GM19438 (cell line): ENCODE measurements at regions not wholly inside any gene's neighbourhood (a gene's known extent, or its start where the extent isn't known, plus 50 kb on each side); places are given as distances from the start of the nearest gene placed in this dataset.
A peak's percentile ranks its signal among the peaks of the same experiment; 100 is the strongest.

Experiments used
- ATAC-seq: cut with Tn5 transposase; IDR thresholded peaks from one replicate; pipeline ENCODE4 v1.9.1; 2021; ENCODE audit warnings: low read depth; ENCODE audit not compliant: unreplicated experiment

DNA sequence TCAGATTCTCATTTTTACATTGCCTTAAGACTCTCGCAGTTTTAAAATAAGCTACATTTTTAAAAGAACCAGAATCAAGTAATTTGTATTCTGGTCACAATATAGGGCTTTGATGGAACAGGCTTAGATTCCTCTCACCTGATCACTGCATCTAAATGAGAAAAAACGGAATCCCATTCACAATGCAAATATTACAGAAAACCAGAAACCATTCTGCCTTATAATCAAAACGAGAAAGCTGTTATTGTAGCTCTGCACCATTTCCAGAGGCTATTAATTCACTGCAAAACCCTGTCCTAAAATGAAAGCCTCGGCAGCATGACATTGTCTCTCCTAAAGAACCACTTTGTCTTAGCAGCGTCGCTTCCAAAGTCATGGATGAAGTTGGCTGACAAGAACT, 116.1 kb upstream of the ZNF366 start:
- no peak for ATAC-seq

DNA sequence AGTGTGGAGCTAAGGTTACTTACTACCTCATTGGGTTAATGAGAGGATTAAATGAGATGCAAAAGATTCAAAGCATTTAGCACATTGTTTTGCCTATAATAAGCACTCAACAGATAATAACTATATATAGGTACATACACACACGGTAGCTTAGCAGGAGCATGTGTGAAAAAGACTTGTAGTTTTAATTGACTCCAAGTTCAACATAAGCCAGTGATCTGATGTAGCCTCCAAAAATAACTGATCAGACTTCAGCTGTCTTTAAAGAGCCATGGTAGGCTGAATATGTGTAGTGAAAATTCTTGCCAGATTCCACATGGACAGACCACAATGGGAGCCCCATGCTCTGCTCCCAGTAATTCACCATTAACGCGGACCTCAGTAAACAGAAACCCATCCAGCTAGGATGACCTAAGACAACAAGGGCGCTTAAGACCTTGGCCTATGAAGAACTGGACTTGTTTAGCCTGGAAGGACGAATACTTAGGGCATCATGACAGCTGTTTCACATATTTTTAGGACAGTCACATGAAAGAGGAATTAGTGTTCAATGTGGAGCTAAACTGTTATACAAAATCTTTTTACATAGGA, 115.1 kb upstream of the ZNF366 start:
- no peak for ATAC-seq

DNA sequence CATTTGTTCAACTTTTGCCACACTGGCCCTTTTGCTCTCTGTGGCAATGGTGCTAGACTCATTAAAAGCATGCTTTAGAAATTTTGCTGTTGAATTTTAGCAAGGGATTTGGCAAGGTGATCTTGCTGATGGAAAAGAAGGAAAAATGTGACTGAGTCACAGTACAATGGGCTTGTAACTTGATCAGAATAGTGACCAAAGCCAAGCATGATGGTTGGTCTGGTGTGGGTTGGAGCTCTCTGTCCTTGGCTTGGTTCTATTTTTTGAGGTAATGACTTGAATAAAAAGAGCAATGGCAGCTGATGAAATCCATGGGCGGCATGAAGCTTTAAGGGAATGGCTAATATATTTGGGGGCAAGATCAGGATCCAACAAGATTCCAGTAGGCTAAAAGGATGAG, 114.4 kb upstream of the ZNF366 start:
- no peak for ATAC-seq

DNA sequence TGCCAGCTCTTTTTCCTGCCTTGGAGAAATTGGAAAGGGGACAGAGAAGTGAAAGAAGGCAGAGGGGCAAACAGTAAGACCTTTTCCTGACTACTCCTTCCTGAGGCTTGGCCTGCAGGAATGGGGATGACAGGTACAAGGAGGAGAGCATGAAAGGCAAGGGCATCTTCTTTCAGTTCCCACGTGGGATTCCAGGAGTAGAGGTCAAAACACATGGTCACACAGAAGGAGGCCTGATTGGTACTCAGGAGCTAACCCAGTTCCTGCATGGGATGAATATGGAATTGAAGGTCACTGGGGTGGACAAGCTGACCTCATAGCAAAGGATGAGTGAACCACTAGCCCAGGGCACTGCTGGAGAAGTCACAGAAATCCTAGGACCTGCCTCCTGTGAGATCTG, 112.5 kb upstream of the ZNF366 start:
- no peak for ATAC-seq

DNA sequence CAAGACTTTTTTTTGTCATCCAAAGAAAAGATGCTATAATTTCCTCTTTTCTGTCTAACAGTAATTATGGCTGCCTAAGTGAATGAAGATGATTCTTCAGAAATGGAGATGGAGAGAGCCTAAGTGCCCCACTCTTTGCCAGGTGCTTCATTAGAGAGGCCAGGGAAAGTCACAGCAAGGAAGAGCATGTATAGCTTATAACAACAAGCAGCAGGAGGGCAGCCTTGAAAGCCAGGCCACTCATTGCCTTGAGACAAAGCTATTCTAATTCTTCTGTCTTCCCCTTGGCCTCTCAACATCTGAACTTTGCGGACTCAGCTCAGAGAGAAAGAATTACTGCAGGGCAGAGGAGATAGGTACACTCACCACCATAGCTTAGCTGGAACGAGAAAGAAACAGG, 112.0 kb upstream of the ZNF366 start:
- ATAC-seq, result no peak

DNA sequence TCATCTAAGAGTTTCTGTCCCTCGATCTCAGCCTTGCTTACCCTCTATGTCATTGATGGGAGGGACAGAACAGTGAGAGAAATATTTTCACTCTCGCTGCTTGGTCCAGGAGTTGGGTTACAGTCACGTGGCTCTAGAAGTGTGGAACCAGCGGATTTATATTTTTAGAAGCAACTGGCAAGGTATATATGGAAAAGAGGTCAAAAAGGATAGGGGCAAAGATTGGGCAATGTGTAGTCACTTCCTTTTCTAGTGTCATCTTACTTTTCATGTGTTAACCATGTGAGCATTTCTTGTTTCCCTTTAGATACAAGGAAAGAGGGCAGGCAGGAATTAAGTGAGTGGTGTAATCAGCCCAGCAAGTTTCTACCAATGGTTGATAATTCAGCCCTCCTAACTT, 111.5 kb upstream of the ZNF366 start:
- ATAC-seq, result no peak

DNA sequence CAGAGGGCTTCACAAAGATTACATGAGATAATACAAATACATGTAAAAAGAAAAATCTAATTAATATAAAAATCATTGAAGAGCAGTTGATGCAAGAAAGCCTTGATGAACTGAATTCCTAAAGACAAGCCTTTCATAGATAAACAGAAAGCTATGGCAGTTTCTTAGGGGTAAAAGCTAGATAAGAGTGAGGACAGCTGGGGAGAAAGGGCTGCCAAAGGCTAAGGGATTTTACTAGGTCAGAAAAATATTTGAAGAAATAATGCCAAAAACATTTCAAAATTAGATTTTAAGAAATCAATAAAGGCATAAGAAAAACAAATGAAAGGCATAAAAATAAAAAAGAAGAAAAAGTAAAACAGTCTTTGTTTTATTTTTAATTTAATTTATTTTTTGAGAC, 107.9 kb upstream of the ZNF366 start:
- ATAC-seq, result no peak

DNA sequence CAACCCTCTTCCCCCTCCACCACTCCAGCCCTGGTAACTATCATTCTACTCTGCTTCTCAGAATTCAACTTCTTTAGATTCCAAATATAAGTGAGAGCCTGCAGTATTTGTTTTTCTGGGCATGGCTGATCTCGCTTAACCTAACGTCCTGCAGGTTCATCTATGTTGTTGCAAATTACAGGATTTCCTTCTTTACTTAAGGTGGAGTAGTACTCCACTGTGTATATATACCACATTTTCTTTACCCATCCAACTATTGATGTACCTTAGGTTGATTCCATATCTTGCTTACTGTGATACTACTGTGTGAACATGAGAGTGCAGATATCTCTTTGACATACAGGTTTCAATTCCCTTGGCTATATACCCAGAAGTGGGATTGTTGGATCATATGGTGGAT, 106.3 kb upstream of the ZNF366 start:
- ATAC-seq, result no peak

DNA sequence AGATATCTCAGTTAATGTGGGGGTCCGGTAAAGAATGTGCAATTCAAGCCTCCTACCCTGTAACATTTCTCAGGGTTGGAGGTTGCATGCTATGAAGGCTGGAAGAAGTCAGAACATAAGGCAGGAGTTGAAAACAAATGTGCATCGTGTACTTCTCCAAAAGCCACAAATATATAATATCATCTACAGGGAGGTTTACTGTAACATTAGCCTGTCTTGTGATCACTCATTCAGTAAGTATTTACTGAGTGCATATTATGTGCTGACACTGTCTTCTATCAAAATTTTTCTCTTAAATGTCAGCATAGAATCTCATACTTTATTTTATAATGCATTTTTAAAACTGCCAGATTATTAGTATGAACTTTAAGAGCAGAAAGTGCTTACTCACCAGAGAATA, 105.6 kb upstream of the ZNF366 start:
- no peak for ATAC-seq

DNA sequence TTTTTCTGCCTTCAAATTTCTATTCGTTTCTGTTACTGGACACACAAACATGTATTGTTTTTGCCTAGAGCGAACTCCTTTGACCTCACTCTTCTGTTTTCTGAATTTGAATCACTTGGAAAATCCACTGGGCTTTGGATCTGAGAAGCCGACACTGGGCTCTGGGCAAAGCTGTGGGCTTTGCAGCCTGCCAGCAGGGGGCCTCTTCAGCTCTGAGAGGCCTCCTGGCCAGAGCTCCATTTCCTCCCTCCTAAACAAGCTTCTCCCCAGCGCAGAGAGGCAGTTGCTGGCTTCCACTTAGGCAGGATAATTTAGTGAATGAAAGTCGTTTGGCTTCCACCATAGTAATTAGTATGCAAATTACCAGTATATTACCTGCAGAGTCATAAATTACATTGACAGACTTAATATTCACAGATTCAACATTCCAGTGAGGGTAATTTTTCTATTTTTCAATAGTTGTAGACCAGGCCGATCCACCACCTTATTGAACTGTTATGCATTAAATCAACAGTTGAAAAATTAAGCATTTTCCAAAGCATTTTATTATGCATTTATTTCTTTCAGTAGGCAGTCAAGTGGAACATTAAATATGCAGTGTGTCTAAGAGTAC, 104.0 kb upstream of the ZNF366 start:
- ATAC-seq, result peak; percentile 77

DNA sequence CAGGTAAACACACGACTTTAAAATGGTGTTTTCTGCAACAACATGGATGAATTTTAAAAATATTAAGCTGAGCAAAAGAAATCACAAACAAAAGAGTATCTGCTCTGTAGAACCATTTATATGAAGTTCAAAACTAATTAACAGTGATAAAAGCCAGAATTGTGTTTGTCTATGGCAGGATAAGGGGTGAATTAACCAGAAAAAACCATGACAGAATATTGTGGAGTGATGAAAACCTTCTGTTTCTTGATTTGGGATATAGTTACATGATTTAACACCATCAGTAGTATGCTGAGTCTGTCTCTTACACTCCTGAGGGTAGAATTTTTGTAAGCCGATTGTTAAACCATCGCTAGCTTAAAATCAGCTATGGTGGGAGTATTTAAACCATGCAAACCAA, 101.7 kb upstream of the ZNF366 start:
- no peak for ATAC-seq

DNA sequence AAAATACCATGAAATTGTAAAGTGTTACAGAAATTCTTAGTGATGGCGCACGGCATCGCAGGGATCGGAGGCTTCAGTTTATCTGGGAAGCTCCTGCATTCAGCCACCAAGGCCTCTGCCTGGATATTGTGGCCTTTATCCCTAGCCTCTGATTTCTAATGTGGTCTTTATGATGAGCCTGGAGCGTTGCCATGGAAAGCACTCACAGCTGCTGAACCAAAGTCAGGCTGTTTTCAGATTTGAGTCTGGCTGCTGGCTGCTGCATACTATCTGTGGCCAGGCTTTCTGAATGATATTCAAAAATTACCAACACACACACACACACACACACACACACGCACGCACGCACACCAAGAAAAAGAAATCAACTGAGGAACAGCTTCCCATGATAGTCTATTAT, 101.1 kb upstream of the ZNF366 start:
- ATAC-seq, result no peak

DNA sequence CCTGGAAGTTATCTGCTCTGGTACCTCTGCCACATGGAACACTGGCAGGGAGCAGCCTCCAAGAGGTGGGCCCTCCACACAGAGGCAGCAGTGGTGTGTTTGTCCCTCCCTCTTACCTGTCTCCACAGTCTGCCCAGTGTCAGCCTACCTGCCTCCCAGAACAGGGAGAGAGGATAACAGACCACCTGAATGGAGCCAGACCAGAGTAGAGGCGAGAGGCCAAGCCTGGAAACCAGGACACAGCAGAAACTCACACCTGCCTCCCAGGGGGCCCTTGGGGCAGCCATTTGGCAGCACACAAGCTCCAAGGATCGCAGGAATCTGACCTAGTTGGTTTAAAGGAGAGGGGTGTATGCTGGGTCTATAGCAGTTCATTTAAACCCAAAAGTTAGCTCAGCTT, 100.2 kb upstream of the ZNF366 start:
- no peak for ATAC-seq

DNA sequence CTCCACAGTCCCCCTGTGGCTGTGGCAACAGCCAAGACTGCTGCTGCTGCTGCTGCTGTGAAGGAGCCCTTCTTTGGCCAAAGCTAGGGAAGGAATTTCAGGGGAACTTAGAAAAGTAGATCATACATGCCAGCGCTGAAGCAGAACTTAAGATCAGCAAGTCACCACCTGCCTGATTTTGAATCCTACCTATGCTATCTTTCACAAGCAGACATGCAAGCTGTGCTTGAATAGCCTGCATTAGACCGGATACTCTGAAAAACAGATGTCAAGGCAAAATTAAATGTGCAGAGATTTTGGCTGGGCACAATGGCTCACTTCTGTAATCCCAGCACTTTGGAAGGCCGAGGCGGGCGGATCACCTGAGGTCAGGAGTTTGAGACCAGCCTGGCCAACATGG, 99.3 kb upstream of the ZNF366 start:
- no peak for ATAC-seq

DNA sequence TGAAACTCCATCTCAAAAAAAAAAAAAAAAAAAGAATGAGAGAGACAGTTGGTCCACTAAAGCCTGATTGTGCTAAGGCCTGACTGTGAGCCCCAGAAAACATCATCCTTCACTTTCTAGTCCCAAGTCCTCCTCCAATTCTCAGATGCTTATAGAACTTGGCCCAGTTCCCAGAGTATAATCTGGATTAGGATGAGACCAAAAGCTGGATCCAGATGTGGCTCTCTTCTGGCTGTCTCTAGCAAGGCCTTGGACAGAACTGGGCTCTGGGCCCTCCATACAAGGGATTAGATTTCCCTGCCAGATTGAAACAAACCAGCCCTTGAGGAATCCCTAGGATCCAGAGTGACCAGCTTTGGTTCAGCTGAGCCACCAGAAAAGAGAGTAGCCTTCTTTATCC, 98.4 kb upstream of the ZNF366 start:
- ATAC-seq, result no peak

DNA sequence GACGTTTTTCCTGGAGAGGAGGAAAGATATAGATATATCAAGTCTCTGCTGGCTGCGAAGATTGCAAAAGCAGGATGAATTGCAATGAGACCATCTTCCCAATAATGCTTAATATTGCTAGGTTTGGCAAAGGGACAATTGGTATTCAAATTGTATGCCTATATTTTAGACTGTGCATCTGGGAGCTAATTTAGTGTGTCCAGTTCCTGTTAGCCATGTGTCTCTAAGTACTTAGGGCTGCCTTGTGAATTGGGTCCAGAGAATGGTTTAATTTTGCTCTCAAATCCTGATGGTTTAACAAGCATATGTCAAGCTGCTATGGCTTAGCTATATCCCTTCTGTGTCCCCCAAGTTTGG, 97.6 kb upstream of the ZNF366 start:
- no peak for ATAC-seq

DNA sequence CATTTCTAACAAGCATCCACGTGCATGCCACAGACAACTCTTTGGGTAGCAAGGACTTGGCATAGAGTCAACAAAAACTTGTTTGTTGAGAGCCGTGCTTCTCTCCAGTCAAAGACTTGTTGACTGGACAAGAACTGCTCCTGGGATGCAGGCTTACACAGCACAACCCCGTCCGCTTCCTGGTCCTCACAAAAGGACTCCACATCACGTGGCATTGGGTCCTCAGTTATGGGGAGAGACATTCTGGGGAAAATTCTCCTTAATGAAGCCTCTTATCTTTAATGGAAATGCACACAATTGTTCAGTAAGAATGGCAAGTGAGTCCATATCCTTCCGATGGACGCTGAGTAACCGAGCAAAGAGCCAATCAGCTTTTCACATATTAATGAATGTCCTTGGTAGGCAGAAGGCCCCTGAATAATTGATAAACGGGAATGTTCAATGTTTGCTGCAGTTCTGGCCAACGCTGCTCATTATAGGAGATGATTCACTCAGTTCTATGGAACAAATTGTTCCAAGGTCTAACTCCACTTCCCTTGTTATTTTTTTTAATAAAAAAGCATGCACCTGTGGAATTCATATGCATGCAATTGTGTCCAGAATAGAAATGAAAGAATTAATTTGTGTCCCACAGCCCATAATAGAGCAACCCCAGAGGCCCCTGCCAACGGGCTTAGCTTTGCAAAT, 97.0 kb upstream of the ZNF366 start:
- ATAC-seq, result no peak

DNA sequence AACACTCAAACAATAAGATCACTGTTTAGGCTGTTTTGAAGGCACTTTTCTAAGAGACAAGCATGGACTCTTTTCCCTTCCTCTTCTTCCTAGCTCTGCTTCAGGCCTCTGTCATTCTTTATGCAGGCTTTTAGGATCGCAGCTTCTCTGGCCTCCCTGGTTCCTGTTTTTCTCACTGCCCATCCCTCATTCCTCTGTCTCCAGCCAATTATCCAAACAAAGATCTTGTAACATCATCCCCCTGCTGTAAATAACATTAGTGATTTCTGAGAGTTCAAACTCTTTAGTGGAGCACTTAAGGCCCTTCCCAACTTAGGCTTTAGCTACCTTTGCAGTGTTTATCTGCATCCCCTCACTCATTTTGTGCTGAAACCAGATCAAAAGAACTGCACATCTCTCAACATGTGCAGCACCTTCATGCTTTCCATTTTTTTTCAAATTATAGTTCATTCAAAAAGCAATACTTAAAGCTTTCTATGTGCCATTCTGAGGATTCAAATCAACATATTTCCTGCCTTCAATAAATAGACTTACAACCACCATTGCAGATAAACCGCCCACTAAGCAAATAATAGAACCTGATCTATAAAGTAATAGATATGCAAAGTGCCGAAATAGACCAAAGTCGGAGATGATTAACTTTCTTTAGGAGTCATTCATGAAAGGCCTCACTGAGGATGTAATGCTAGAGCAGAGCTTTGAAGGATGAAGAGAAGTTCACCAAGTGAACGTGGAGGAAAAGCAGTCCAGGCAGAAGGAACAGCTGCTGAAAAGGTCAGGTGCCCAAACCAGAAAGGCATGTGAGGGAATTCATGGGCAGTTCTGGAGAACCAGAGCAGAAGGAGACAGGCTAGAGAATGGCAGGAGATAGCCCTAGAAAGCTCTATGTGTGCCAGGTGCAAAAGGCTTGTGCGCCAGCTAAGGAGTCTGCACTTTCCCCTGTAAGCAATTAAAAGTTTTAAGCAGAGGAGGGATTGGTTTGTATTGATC, 95.8 kb upstream of the ZNF366 start:
- no peak for ATAC-seq

DNA sequence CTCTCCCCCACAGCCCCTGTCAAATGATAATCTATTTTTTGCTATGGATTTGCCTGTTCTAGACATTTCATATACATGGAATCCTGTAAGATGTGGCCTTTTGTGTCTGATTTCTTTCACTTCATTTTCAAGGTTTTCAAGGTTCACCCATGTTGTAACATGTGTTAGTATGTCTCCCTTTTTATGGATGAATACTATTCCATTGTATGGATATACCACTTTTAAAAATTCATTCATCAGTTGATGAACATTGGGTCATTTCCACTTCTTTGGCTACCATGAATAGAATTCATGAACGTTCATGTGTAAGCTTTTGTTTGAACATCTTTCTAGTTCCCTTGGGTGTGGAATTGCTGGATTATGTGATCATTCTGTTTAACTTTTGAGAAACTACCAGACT, 94.7 kb upstream of the ZNF366 start:
- ATAC-seq, result no peak

DNA sequence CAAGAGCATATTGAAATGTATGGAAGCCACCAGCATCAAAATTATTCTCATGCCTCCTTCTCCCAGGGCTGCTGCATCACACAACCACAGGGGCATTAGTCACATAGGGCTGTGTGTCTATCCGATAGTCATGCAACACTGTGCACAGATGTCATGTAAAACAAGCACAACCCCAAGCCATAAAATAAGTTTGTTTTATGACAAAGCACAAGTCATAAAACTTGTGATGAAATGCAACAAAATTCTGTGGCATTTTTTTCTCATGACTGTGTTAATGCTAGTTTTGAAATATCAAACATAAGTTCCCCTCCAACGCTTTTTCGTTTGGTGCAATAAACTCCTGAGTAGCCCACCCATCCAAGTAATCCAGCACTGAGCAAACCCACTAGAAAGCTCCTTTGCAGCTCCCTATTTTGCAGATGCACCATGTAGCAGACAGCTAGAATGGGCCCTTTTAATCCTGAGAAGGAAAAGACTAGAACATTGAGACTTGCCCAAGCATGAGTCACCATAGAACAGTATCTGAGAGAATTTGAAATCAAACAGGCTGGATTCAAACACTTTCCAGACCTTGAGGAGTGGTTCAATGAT, 93.3 kb upstream of the ZNF366 start:
- no peak for ATAC-seq
